ENCODE measurements at regions not wholly inside any gene's neighbourhood (a gene's known extent, or its start where the extent isn't known, plus 50 kb on each side); places are given as distances from the start of the nearest gene placed in this dataset.
"Not testable (repeated sequence)": the region's sequence is repeated elsewhere in the genome, so short reads cannot be mapped to it uniquely, and the experiment has no call there.

DNA sequence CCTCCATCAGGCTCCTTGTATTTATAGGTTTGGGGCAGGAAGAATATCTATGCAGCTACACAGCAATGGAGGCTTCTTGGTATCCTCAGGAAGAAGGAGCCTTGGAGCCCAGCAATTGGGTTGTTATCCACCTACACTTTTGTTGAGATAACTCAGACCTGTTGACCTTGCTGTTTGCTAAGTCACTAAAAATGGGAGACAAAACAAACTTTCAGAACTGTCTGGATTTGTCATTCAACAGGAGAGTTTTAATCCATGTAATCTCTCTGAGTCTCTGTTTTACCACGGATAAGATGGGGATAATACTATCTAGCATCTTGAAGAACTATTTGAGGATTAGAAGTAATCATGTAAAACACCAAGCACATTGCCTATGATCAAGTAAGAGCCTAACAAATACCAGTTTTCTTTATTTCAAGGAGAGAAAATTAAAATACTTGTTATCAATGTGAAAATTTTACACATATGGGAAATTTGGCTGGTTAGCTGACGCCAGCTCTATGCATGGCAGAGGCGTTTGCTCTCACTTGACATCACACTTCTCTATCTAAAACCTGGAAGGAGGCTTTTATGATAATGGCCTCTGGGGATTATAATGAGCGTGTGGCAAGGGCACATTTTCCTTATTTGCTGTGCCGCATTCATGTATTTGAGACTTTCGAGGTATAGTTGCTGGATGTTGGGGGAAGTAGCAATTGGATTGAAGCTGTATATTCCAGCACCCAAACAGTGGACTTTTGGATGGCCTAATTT is 215.6 kb downstream of the PDCD6IP start:
- no peak for DNase-seq

DNA sequence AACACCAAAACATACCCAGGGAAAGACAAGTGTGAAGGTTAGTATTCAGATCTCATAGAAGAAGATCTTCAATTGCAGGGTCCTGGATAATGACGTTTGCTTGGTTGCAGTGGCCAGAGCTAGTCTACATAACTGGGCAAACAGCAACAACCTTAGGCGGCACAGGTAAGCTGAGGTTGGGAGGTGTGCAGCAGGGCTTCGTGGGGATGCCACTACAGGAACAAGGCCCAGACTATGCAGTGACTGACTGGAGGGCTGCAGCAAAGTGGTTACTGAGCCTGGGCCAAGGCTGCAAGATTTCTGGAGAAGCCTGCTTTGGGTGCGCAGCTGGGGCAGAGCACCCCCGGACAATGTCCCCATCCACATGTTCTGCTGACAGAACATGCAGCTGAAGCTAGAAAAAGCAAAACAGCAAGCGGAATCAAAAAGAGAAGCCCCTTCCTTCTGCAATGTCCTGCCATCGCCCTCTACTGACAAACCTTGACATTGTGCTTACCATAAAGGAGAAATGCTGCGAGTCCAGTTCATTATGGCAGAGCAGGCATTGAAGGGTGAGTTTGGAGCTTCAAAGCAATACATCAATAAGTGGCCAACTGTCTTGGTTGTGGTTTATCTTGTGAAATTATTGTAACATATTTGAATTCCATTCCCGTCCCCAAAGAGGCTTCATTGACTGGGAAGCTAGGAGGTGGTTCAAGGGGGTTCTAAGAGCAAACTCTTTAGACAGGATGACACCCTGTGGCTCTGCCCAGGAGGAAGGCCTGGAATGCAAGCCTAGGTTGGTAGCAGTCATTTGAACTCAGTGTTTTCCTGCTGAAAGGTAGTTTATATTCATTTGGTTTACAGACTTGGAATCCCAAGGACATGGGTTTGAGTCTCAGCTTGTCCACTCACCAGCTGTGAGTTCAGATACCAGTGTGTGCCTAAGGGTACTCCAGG is 217.0 kb downstream of the PDCD6IP start:
- no peak for DNase-seq

DNA sequence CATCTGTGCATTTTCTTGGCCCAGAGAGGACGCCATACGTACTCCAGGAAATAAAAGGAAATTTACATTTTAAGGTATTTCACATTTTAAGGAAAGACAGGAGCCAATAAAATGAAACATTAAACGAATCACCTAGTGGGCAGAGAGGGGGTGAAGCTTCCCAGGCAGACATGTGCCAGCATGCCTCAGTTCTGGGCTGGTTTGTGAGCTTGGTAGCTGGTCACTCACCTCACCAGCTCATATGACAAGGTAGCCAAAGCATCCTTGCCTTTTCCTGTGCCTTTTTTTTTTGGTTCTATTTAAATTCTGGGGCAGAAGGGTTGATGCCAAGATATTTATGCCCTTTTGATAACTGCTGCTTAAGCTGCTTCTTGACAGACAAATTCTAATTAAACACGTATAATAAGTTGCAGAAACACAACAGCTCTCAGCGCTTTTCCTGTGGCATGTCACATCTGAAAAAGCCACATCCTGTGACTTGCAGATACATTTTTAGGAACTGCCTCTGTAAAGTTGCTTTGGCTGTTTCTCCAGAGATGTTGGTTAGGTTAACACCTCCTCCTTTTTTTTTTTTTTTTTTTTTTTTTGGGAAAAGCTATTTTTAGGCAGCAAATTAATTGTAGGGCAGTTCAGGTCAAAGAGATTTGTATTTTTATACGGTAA is 218.6 kb downstream of the PDCD6IP start:
- DNase-seq = no peak

DNA sequence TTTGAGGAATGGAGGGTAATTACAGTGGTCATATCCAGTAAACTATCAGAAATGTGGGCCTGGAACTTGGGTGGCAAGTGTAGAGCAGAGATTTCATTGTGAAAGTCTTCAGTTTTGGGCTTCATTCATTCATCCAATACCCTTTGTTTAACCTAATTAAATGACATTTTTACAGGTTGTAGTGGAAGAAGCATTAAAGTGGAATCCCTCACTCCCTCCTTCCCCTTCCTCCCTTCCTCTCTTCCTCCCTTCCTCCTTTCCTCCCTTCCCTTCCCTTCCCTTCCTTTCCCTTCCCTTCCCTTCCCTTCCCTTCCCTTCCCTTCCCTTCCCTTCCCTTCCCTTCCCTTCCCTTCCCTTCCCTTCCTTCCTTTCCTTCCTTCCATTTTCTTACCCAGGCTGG is 219.3 kb downstream of the PDCD6IP start:
- no peak for DNase-seq

DNA sequence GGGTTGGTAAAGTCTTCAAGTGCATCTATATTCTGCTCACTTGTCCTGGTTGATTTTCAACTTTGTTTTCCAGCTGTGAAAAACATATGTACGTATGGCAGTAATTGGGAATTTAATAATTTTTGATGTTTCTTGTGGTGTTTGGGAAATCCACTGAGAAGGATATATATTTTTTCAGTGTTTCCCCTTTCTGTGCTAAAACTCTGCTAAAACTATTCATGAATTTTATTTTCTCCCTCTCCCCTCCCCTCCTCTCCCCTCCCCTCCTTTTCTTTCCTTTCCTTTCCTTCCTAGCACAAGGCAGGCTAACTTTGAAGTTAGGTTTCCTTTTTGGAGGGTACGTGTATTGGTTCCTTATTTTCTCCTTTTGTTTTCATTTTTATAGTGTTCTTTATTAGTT is 220.7 kb downstream of the PDCD6IP start:
- DNase-seq = no peak

DNA sequence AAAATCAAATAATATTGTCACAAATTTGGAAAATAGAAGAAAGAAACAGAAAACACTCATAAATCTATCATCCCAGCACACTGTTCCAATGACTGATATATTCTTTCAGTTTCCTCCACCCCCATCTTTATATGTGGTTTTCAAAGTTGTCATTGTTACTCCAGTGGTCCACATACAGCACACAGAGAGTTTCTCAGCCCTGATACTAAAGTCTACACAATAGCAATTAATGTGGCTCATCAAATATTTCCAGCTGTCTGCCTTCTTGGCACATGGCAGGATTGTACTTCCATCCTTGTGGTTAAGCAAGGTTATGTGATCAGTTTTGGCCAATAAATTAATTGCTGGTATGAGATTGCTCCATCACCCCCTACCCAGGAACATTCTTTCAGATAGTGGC is 221.7 kb downstream of the PDCD6IP start:
- DNase-seq = no peak

DNA sequence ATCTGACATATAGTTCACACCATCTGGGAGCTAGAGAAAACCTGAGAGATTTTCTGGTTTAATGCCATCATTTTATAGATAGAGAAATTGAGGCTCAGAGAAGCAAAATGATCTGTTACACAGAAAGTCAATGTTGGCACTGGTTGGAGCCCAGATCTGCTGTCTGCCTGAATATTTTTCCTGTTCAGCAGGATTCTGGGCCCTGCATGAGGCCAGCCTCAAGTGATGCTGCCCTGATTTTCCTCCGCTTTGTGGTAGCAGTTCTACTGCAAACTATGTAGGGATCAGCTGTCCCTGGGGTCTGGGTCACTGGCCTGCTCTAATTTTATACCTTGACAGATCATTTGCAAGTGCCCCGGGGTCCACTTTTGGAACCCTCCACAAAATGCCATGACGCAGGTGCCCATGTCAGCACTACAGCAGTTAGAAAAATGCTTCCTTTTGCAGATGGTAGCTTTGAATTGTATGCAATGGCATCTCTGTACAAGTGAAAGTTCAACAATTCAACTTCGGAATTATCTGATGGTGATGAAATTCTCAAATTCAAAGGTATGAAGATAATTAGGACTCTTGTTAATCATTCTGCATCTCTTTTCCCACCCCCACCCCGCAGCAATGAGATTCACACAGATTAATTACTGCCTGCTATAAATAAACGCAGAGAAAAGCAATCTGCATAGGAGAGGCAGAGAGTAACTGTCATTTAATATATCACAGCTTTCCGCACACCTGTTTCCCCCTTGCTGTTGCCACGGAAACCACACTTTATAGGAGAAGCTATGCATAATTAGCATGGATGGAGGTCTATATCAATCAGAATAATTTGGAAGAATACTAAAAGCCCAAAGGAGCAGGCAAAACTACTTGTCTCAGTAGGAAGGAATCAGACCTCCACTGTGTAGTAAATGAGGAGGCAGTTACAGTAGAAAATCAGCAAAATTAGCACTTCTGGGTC is 222.6 kb downstream of the PDCD6IP start:
- no peak for DNase-seq

DNA sequence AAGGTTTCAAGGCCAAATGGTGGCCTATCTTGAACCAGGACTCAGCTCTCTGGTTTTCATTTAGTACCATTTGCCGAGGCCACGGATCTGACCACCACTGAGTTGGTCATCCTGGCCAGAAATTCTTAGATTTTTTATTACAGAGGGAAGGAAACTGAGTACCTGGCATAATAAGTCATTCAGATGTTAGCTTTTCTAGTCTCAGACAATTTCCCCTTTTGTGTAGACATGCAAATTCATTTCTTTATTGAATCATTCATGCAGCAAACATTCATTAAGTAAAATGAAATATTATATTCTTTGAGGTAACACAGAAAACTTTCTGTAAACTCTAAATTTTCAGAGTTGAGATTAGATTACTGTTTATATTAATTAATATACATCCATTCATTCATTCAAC is 223.7 kb downstream of the PDCD6IP start:
- DNase-seq = no peak

DNA sequence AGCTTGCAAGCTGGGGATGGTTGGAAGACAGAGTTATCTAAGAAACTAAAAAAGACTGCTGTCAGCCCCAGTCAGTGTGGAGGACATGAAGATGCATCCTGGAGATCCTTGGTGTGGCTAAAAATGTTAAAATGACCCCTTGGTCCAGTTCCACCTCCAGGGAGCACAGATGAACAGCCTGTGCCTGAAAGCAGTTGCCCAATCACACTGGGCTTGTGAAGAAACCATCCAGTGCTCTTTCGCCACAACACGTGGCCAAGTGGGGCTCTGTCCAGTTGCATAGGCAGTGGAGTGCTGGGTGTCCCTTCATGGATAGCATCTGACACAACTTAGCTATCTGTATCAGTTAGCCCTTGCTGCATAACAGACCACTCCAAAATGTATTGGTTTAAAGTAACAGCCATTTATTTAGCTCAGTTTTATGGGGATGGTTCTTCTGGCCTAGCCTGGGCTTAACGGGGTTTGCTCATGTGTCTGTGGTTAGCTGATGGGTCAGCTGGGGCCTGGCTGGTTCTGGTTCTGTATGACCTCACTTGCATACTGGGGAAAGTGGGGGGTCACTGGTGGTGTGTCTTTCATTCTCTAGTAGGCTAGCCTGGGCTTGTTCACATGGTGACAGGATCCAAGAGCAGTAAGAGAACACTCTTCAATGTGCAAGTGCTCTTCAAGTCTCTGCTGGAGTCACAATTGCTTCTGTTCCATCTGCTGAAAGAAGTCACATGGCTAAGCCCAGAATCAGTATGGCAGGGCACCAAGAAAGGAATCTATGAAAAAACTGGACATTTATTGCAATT is 226.2 kb downstream of the PDCD6IP start:
- no peak for DNase-seq

DNA sequence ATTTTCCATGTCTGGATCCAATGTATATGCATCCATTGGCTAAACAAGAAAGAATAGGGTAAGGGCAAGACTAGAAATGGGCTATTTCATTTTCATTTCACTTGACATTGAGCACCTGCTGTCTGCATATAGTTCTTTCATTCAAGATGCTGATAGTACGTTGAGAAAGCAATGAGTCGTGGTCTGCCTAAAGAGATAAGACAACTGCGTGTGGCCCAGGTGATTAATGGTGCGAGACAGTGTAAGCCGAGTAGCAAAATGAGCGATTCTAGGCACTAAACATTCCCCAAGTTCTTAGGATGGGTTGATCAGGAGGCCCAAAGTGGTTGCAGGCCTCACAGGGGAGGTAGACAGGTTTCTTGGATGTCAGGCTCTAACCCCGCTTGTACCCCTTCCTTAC is 235.4 kb downstream of the PDCD6IP start:
- no peak for DNase-seq

DNA sequence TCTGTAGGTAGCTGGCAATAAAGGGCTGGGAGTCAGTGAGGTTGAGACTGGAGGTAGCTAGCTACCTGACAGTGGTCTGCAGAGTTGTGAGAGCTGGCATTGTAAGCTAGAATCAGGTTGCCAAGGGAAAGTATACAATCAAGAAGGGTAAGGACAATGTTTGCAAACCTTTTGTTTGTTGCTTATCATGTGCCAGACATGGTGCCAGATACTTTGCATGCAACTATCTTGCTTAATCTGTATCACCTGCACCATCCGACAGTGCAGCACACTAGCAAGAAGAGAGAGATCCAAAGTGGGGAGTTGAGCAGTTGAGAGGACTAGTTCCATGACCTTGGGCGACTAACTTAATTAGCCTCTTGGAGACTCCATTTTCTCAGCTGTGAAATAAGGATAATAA is 236.4 kb downstream of the PDCD6IP start:
- no peak for DNase-seq

DNA sequence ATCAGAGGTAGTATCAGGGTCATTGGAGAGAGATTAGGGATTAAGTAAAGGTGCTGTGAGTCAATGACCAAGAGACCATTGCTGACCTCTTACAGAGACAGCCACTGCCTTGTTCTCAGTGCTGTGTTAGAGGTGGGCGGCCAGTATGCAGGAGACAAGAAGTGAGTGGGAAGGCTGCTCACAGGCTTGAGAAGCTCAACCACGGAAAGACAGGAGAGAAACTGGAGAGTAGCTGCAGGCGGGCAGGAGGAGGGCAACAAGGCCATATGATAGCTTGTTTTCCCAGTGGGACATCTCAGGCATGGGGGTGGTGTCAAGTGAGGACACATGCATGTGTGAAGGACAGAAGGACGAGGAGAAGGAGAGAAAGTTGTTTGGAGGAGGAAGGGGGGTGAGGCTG is 237.3 kb downstream of the PDCD6IP start:
- no peak for DNase-seq

DNA sequence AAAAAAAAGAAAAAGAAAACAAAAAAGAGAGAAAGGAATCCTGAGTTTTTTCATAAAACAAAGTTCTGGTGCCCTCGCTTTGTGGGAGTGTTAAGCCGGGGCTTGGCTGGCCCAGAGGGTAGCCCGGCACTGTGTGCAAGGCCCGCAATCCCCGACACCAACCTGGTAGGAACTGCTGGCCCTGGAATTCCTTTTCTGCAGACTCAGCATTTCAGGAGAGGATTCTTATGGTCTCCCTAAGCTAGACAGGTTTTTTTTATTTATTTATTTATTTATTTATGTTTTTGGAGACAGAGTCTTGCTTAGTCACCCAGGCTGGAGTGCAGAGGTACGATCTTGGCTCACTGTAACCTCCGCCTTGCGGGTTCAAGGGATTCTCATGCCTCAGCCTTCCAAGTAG is 238.8 kb downstream of the PDCD6IP start:
- no peak for DNase-seq

DNA sequence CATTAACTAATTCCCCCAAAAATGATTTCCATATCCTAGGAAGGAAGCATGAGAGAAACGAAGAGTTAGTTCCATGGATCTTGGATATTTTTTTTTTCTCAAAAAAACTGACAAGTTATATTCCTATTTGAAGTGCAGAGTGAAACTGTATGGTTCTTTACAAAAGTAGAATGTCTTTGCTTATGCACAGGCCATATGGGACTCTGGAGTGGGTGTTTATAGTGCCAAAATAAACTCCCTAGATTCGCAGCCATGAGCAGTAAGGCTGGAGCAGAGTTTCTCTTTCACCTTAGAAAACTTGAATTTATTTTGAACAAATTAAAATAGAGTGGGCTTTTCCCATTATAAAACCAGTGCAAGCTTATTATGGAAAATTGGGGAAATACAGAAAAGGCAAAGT is 239.7 kb downstream of the PDCD6IP start:
- DNase-seq = no peak

DNA sequence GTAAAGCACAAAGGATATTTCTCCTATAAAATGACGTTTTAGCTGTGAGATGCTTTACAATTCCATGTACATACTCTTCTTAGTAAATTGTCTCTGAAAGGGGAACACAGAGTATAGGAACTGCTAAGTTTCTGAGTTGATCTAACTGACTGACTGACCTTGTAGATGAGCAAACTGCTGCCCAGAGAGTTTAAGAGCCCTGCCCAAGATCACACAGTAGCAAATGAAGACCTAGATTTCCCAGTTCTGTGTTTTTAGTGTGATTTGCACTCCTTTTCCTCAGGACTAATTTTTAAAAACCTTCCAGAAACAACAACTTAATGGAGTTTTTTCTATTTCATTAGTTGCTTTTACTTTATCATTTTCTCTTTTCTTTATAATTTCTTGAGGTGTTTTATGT is 247.7 kb downstream of the PDCD6IP start:
- no peak for DNase-seq

DNA sequence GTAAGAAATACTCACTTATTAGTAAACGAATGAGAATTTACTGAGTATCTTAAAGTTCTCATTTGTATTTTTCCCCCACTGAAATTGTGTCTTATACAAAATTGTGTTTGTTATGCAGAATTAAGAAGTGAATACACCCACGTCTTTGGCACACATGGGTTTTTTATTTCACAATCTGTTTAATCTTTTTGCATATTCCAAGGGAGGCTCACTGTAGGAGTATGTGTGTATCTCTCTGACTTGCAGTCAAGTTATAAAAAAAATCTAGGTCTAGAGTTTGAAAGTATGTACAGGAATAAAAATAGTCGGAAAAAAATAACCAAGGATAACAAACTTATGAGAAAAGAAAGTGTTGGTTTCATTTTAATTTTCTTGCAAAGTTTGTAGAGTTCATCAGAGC is 255.2 kb downstream of the PDCD6IP start:
- no peak for DNase-seq

DNA sequence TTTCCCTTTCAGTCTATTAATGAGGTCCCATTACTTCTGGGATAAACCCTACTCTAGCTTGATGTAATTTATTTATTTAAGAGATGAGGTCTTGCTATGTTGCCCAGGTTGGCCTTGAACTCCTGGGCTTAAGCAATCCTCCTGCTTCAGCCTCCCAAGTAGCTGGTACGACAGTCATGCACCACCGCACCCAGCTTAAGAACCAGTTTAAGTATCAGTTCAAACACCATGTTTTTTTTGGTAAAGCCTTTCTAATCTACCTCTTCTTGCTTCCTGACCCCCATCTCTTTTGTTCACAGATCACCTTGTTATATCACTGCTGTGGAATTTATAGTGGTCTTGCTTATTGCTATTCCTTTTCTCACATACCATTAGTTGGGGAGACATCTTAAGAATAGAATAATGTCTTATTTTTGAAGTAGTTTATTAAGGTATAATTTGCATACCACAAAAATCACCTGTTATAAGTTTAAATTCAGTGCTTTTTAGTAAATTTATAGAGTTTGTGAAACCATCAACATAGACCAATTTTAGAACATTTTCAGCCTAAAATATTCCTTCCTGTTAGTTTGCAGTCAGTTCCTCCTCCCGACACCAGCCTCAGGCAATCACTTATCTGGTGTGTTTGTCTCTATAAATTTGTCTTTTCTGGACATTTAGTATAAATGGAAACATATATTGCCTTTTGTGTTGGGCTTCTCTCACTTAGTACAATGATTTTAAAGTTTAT is 257.9 kb downstream of the PDCD6IP start:
- DNase-seq = no peak

DNA sequence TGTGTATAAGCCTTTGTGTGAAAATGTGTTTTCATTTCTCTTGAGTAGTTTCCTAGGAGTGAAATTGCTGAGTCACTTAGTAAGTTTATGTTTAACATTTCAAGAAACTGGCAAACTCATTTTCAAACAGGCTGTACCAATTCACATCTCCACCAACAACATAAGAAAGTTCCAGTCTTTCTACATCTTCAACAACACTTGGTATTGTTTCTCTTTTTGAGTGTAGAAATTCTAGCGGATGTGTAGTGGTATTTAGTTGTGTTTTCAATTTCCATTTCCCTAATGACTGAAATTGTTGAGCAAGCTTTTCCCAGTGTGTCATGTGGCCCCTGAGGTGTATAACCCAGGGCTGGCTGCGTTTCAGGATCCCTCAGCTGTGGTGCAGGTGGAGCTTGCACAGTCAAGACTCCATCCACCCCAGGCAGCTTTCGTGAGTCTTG is 258.5 kb downstream of the PDCD6IP start:
- no peak for DNase-seq

DNA sequence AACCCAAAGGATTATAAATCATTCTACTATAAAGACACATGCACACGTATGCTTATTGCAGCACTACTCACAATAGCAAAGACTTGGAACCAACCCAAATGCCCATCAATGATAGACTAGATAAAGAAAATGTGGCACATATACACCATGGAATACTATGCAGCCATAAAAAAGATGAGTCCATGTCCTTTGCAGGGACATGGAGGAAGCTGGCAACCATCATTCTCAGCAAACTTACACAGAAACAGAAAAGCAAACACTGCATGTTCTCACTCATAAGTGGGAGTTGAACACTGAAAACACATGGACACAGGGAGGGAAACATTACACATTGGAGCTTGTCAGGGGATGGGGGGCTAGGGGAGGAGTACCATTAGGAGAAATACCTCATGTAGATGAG is 262.6 kb downstream of the PDCD6IP start:
- not testable (repeated sequence) for DNase-seq

DNA sequence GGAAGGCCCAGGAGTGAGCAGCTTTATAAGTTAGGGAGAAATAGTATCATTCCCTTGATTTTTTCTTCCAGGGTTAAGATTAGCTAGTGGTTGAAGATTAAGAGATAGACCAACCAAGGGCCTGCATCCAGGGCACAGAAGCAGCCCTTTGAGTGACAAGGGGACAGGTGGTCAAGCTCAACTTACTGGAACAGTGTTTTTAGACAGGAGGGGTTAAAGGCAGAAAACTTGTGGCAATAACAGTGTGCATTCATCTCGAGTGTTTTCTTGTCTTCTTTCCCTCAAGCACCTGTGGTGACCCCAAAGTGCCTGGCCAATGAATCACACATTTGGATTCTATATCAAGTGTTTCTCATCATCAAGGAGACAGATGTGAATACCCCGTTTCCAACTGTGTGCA is 267.5 kb downstream of the PDCD6IP start:
- DNase-seq = no peak

DNA sequence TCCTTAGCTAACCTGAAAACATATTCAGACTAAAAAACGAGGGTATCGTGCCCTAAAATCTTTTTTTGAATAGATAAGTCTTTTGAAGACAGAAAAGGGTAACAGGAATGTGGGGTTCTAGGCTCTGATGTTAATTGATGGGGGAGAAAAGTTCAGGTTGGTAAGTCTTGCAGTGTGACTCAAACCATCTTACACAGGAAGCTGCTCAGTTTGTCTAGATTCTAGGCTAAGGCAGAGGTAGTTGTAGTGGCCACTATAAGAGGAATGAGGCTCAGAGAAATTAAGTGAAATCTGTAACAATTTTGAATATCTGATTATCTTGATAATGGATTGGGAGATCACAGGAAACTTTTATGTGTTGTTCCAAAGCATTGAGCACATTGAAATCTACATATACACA is 267.9 kb downstream of the PDCD6IP start:
- no peak for DNase-seq
